ENCODE measurements at regions not wholly inside any gene's neighbourhood (a gene's known extent, or its start where the extent isn't known, plus 50 kb on each side); places are given as distances from the start of the nearest gene placed in this dataset.
A peak's percentile ranks its signal among the peaks of the same experiment; 100 is the strongest.
"Not testable (repeated sequence)": the region's sequence is repeated elsewhere in the genome, so short reads cannot be mapped to it uniquely, and the experiment has no call there.

DNA sequence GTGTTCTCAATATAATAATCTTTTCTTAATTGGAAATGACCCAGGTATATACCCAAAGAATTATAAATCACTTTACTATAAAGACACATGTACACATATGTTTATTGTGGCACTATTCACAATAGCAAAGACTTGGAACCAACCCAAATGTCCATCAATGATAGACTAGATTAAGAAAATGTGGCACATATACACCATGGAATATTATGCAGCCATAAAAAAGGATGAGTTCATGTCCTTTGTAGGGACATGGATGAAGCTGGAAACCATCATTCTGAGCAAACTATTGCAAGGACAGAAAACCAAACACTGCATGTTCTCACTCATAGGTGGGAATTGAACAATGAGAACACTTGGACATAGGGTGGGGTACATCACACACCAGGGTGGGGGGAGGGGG, 56.8 kb downstream of the SCGB2B2 start:
- not testable (repeated sequence) for DNase-seq

DNA sequence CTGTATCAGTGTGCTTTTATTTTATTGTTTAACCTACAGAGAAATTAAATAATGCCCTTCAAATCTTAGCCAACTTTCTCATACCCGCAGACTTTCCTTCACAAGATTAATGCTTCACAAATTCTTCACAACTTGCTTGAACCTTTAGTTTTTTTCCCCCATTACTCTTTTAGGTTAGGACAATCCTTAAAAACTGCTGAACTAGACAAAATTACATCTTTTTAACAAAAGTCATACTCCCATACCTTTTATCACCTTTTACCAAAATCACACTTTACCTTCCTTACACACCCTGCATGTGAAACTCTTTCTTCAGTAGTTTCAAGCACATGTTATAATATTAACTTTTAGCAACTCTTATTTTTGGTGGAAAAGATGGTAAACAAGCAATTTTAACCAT, 58.5 kb downstream of the SCGB2B2 start:
- DNase-seq, result no peak

DNA sequence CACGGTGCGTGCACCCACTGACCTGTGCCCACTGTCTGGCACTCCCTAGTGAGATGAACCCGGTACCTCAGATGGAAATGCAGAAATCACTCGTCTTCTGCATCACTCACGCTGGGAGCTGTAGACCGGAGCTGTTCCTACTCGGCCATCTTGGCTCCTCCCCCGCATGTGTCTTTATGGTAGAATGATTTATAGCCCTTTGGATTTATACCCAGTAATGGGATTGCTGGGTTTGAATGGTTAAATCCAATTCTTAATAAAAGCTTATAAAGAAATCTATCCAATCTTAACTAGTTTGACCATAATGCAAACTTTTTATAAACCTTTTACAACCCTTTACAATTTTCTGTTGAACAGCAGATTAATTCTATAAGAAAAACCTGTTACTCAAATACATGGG, 59.0 kb downstream of the SCGB2B2 start:
- not testable (repeated sequence) for DNase-seq

DNA sequence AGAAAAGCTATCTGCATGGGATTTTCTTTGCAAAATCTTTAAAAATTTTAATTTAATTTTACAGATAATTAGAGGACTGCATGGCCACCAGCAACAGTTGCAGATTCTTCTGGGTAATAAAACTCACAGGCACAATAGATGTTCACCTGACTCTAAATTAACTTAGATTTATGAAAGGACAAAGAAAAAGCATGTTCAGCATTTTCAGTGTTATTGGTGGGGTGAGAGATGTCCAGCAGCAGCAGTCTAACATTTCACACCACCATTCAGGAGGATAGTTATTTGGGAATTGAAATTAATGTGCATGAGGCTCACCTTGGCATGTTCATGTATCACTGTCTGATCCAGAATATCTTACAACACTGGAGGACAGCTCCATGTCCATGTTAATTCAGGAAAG, 74.0 kb downstream of the SCGB2B2 start:
- no peak for DNase-seq

DNA sequence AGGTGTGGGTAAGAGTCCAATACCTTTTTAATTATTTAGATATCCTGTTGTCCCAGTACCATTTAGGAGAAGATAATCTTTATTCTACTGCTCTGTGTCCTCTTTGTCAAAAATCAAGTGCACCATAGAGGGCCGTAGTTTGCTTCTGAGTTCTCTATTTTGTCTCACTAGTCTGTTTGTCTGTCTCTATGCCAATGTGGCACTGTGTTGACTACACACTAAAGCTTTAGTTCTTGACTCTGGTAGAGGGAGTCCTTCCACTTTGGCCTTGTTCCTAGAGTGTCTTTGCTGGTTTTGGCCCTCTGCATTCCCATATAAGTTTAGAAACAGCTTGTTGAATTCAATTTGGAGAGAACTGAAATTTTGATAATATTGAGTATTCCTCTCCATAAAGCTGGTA, 75.9 kb downstream of the SCGB2B2 start:
- no peak for DNase-seq

DNA sequence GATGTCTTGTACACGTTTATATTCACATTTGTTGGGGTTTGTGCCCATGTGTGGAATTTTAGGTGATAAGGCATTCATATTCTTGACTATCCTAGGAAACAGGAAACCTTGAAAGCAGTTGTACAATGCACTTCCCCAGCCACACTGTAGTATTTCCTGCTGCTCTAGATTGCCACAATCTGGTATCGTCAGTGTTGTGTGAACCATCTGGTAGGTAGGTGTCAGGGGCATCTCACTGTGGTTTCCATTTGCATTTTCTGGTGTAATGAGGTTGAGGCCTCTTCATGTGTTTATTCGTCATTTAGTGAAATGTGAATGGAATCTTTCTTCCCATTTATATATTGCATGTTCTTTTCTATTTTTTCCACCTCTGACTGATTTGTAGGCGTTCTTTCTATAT, 76.6 kb downstream of the SCGB2B2 start:
- no peak for DNase-seq

DNA sequence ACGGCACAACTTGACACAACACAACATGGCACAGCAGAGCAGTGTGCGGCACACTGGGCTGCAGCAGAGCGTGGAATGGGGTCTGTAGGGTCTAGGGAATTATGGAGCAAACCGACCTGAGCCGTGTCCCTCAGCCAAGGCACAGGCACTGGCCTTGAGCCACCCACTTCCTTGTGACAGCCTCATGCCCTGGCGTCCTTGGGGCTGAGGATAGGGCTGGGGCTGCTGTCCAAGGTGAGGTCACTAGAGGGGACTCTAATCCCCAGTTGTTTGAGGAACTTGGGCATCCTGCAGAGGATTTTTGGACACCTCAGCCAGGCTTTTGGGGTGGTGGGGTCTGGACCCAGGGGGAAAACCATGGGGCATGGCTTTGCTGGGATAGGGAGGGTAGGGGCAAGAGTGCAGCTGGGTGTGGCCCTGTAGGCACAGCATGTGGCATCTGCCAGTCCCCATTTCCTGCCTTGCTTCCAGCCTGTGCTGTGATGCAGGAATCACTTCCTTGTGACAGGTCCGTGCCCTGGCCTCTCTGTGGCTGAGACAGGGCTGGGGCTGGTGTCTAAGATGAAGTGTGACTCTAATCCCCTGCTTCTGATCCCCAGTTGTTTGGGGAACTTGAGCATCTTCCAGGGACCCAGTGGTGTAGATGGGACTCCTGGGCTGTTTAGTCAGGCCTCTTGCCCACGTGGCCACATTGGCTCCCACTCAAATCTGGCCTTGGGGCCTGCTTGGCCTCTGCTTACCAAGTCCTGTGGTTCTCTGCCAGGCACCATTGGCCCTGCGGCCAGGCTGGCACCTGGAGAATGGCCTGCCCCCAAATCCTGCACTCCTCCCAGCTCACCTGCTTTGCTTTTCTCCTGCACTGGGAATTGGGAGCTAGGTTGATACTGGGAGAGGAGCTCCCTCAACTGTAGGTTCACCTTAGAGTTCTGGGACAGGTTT, 78.5 kb downstream of the SCGB2B2 start:
- peak in 1 of 14 donors; percentile 0 for DNase-seq

DNA sequence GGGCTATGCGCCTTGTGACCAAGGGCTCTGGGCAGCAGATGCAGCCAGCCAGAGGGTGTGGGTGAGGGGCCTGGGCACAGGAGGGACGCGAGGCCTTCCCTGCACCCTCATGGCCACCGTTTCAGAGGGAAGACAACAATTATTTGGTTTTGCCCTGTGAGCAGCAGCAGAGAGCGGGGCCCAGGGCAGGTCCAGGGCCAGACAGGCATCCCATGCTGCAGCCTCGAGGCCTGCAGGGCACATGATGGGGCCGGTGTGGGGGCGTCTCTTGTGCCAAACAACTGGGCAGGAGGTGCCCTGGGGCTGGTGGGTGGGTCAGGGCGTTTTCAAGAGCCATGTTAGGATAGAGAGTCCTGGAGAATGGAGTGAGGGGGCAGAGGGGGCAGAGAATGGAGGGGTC, 79.4 kb downstream of the SCGB2B2 start:
- DNase-seq, result no peak

DNA sequence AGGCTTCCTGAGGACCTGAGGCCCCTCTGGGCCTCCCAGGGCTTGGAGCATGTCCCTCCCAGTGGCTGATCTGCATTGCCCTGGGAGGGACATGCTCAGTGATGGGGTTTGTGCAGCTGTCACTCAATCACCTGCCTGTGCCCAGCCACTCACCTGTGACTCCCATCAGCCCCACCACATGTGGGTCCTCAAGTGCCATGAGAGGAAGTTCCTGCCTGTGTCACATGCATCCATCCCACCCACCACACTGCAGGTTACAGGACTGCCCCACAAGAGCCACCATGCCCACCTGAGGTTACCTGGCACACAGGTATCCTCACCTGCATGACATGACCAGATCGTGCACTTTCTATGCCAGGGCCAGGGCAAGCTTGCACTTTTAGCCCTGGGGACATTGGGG, 80.0 kb downstream of the SCGB2B2 start:
- no peak for DNase-seq

DNA sequence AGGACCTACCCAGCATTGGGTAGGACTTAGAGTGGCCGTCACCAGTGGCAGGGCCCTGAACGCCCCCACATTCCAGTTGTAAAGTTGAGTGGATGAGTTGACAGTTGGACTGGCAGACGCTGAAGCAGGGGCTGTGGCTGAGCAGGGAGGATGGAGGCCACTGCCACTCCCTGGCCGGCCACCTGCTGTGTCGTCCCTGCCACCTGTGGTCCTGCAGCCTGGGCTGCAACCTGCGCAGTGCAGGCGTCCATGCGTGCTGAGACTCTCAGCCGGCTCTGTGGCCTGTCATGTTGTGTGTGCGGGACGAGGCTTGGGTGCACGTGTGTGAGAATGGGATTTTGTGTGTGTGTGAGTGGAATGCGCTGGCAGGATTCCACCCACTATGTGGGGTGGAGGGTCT, 80.8 kb downstream of the SCGB2B2 start:
- DNase-seq, result no peak

DNA sequence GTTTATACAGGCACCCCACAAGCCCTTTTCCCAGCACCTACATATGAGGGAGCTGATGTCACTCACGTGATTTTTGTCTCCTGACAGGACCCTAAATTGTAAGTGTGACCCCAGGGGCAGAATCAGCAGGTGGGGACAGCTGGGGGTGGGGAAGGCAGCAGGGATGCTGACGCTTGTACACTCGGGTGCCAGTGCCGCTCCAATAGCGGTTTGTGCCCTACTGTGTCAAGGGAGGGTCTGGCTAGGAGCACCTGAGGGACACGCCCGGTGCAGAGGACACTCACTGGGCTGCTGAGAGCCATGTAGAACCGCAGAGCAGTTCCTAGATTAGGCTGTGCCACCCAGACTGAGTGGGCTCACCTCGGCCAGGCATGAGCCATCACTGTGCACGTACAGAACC, 81.3 kb downstream of the SCGB2B2 start:
- no peak for DNase-seq

DNA sequence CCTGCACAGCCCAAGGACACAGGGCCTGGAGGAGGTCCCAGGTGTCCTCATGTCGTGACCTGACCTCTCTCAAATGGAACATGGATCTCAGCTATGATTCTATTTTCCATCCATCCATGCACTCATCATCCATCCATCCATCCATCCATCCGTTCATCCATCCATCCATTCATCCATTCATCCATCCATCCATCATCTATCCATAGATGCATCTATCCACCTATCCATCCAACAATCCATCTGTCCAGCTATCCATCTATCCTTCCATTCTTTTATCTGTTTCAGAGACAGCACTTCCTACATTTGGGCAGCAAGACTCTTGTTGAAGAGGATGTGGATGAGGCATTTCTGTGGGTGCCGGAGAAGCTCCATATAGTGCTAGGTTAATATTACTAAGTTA, 86.7 kb downstream of the SCGB2B2 start:
- no peak for DNase-seq

DNA sequence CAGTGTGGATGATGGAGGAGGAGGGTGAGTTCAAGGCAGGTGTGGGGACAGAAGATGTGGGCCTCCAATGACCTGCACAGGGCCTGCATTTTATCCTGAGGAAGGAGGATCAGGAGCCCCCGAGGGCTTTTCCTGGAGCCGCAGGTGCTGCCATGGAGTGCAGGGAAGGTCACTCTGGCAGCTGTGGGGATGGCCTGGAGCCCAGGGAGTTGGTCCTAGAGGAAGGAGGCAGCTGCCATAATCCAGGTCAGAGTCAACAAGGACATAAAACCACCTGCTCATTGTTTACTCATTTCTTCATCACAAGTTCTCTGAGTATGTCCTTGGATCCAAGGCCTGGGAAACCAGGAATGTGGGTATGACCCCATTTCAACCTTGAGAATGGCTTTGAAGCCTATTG, 87.2 kb downstream of the SCGB2B2 start:
- DNase-seq, result no peak

DNA sequence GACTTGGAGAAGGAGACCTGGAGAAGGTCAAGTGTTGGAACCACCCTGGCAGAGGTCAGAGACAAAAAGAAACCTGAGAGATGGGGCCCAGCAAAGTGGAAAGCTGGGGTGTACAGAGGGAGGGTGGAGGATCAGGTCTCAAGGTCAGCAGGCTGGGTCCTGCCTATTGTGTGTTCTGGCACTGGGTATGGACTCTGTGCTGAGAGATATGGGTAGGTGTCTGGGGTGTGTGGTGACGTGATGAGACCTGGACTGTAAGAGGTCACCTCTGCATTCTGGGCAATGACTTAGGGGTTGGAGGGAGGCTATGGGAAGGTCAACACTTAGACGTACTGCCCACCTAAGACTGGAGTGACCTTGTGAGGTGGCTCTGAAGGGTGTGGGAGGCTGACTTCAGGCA, 88.1 kb downstream of the SCGB2B2 start:
- no peak for DNase-seq

DNA sequence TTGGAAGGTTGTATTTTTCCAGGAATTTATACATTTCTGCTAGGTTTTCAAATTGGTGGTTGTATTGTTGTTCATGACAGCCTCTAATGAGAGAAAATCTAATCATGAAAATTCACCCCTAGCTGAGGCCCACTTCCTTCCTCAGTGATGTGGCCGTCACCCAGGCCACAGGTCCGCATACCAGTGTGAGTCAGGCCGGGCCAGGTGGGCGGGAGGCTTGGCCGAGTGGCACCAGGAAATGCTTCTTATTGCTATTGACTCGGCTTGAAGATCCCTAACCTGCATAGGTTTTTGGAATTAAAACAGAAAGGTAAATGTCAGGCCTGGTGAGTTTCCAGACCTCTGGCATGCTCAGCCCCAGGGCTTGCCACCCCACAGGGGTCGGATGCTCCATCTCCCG, 88.7 kb downstream of the SCGB2B2 start:
- no peak for DNase-seq

DNA sequence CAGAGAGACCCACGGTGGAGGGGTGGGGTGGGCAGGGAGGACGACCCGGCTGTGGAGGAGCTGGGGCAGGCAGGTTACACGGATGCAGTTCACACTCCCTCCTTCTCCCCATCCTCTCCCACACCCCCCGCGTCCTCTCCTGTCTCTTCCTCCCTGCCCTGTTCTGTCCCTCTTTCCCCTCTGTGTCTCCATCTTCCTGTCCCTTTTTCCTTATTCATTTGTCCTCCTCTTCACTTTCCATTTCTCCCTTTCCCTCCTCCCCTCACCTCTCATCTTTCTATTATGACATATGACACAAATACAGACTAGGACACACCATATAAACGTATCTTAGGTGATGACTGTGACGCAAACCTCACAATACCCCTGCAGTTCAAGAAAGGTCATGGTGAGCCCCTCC, 96.6 kb downstream of the SCGB2B2 start:
- DNase-seq, result no peak

DNA sequence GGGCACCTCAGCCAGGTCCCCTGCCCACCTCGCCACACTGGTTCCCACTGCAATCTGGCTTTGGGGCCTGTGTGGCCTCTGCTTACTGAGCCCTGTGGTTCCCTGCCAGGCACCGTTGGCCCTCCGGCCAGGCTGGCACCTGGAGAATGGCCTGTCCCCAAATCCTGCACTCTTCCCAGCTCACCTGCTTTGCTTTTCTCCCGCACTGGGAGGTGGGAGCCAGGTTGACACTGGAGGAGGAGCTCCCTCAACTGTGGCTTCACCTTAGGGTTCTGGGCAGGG, 97.0 kb downstream of the SCGB2B2 start:
- no peak for DNase-seq

DNA sequence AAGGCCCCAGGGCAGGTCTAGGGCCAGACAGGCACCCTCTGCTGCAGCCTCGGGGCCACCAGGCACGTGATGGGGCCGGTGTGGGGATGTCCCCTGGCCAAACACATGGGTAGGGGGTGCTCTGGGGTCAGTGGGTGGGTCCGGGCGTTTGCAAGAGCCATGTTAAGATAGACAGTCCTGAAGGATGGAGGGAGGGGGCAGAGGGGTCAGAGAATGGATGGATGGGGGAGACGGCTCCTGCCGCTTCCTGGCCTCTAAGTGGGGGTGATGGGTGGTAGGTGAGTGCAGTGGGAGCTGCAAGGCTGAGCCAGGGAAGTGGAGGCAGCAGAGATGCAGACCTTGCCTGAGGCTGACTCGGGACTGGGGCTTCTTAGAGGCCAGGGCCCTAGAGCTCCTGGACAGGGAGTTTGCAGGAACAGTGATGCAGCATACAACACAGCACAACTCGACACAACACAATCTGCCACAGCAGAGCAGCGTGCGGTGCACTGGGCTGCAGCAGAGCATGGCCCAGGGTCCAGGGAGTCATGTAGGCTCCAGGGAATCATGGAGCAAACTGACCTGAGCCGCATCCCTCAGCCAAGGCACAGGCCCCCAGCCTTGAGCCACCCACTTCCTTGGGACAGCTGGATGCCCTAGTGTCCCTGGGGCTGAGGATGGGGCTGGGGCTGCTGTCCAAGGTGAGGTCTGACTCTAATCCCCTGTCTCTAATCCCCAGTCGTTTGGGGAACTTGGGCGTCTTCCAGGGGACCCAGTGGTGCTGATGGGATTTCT, 97.5 kb downstream of the SCGB2B2 start:
- DNase-seq, result no peak

DNA sequence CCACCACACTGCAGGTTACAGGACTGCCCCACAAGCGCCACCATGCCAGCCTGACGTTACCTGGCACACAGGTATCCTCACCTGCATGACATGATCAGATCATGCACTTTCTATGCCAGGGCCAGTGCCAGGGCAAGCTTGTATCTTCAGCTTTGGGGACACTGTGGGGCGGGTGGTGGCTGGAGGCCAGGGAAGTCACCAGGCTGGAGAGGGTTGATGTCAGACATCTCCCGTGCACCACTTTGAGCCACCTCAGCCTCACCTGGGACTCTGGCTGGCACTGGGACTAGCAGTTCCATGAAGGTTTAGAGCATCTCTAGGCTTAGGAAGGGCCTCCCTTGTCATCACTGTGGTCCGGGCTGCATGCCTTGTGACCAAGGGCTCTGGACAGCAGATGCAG, 97.2 kb downstream of the WTIP start:
- no peak for DNase-seq

DNA sequence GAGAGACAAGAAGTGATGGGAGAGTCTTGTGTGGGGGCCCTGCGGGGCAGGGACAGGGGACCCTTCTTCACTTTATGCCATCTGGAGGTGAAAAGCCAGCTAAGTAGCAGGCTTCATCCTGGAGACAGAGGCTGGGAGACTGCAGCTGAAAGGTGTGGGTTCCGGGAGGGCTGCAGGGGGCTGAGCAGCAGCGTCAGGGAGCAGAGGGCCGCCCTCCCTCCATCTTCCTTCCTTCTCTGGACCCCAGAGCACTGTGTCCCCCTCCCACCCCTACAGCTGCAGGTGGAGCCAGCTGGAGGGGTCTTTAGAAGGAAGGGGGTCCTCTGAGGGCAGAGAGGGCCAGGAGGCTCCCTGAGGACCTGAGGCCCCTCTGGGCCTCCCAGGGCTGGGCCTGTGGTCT, 96.6 kb downstream of the WTIP start:
- DNase-seq, result no peak

DNA sequence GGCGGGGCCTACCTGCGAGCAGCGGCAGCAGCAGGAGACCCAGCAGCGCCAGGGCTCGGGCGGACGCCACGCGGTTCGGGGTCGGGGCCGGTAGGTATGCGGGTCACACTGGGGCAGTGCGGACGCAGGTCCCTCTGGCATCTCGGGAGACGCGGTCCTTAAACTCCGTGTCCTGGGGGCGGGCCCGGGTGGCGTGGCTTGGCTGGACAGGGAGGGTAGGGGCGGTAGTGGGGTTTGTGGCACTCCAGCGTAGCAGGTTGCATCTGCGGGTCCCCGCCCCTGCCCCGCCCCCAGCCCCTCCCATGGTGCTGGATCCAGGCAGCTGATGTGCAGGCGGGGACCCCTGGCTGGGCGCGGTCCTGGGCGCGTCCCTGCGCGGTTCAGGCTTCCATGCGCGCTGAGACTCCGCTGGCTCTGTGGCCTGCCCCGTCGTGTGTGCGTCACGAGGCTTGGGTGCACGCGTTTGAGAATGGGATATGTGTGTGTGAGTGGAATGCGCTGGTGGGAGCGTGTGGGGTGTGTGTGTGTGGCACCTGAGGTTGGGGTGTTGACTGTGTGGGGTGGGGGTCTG, 96.1 kb downstream of the WTIP start:
- DNase-seq, result no peak

DNA sequence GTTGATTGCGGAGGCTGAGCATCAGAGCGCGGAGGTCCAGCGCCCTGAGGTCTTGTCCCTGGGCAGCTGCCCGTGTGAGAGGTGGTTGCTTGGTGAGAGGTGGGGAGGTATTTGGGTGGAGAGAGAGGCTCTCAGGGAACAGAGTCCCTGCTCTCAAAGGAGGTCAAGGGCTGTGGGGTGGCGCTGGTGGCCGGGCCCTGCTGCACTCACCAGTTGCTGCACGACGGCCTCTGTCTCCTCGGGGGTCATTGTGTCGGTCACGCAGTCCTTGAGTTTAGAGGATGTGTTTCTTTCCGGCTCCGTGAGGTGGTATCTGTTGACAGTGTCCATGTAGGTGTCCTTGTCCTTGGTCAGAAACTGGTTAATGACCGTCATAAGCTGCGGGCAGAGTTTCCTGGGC, 95.5 kb downstream of the WTIP start:
- DNase-seq, result no peak

DNA sequence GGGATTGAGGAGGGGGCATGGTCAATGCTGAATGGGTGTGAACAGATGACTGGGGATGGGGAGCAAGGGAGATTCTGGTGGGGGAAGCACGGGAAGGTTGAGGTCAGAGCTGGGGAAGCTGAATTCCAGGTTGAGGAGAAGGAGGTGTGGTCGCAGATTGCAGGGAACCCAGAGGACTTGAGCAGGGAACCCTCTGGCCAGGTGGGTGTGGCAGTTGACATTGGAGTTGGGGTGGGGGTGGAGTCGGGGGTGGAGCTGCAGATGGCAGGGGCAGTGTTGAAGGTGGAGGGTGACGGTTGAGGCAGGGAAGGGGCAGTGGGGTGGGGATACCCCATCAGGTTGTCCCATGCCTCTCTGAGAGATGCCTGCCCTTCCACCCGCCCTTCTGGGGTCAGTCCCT, 94.7 kb downstream of the WTIP start:
- DNase-seq, result no peak

DNA sequence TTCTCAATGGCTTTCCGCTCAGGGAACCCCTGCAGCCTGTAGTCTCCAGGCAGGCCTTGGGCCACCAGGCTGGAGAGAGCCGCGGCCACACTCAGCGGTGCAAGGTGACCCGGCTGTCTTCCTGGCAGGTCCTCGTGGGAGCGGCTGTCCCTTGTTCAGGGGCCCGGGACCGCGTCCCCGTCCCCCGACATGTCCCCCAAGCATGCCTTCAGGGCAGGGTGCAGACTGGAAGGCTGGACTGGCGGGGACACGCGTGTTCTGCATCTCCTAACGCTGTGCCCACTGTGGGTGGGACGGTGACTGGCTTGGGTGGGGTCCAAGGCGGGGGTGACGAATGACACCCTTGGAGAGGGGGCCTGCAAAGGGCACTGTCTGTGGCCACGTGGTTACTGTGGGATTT, 93.6 kb downstream of the WTIP start:
- DNase-seq, result no peak

All from C1 segment of cervical spinal cord (tissue), 14 donors.